NOMO-1 (cell line): ENCODE measurements at regions not wholly inside any gene's neighbourhood (a gene's known extent, or its start where the extent isn't known, plus 50 kb on each side); places are given as distances from the start of the nearest gene placed in this dataset.
"Not testable (repeated sequence)": the region's sequence is repeated elsewhere in the genome, so short reads cannot be mapped to it uniquely, and the experiment has no call there.

ENCODE experiments used
- DNase-seq, 2 experiments: peaks; one replicate each; lab custom pipeline; 2025; ENCODE audit not compliant: unreplicated experiment in 2 of 2; lab: John Stamatoyannopoulos, UW

DNA sequence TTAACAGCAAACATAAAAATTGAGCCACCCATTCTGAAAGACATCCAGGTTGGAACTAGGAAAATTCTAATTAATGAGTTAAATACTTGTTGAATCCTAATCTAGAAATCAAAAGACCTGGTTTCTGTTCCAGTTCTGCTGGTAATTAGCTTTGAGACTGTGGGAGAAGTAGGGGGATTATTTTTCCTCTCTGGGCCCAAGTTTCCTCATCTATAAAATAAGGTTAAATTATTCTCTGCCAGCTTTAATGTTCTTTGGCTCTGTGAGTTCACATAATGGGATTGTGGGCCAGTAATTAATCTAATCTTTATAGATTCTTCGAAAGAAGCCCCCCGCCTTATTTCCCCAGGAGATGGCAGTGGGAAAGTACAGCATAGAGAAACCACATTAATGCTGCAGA, 104.6 kb downstream of the ENC1 start:
- DNase-seq, result no peak

DNA sequence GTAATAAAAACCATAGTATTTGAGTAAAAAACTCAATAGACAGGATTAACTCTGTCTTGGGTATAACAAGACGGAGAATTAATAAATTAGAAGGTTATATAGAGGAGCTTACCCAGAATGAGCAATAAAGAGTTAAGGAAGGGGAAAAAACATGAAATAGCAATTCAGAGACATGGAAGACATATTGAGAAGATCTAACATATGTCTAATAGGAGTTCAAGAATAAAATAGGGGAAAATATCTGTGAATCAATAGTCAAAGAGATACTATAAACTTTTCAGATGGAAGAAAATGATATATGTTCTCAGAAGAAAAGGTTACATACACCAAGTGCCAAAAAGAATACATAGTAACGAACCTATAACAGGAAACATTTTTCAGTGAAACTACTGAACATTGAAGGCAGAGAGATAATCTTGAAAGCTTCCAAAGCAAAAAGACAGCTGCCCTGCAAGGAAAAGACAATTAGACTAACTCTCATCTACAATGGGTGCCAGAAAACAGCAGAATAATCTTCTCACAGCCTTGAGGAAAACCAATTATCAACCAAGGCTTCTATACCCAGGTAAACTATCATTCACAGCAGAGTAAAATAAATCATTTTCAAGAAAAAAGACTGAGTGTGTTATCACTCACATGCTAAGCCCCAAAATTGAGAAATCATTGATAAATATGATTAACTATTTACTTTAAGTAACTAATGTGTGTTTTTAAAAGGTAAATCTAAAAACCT, 106.0 kb downstream of the ENC1 start:
- DNase-seq, result no peak

DNA sequence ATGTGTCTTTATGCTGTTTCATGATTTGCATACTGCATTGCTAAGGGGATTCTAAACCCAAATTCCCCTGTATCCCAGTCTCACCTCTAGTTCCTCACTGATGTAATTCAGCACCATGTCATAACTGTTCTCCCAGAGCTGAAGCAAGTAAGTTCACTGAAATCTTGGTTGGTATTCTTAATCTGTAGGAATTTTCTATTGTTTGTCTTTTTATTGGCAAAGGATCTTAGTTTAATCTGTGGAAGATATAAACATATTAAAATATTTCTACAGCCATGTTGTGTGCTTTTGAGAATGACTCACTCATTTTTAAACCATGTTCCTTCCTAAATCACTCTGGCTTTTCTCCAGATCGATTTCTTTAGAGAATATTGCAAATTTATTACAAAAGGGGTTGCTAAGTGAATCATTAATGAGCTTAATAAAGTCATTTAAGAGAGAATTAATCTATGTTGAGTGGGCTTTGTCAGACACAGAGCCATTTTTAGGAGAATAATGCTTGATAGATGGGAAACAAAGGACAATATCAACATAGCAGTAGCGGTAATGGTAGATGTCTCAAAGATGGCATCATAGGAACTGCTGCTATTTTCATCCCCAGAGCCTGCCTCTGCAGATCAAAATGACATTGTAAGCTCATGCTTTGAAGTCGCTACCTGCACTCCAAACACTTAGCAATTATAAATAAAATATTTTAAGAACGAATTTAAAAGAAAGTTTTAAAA, 110.0 kb downstream of the ENC1 start:
- no peak for DNase-seq

DNA sequence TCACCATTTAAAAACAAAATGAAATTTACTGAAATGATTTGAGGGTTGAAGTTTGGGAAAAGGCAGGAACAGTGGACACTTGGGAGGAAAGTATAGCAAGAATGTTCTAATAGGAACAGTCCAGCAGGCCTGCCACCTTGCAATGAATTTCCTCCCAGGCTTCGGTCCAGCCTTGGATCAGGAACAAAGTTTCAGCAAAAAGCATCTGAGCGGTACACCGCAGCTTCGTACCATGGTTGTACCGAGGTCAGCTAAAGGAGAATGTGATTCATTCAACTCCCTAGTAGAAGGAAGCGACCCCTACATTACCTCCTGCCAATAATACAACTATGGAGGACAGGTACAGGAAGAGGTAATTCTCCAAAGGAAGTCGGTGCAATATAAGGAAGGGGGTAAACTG, 111.4 kb downstream of the ENC1 start:
- no peak for DNase-seq

DNA sequence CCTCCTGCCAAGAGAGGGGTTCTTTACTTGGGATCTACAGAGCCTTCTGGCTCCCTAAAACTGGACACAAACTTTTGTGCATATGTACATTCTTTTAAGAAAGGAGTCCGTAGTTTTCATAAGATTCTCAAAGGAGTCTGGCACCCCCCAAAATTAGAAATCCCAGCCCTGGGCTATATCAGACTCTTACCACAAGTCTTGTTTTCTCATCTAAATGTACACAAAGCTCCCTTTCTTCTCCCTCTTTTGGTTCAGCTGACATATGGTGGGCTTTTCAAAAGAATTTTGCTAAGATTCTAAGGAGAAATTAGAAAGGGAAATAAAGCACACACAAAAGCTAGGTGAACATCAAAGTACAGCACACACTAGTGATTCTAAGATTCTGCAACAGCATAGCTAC, 114.4 kb downstream of the ENC1 start:
- DNase-seq, result no peak

DNA sequence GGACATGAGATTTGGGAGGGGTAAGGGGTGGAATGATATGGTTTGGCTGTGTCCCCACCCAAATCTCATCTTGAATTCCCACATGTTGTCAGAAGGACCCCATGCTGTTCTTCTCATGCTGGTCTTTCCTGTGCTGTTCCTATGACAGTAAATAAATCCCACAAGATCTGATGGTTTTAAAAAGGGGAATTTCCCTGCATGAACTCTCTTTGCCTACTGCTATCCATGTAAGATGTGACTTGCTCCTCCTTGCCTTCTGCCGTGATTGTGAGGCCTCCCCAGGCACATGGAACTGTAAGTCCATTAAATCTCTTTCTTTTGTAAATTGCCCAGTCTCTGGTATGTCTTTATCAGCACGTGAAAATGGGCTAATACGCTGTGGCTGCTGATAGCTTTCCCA, 115.8 kb downstream of the ENC1 start:
- not testable (repeated sequence) for DNase-seq

DNA sequence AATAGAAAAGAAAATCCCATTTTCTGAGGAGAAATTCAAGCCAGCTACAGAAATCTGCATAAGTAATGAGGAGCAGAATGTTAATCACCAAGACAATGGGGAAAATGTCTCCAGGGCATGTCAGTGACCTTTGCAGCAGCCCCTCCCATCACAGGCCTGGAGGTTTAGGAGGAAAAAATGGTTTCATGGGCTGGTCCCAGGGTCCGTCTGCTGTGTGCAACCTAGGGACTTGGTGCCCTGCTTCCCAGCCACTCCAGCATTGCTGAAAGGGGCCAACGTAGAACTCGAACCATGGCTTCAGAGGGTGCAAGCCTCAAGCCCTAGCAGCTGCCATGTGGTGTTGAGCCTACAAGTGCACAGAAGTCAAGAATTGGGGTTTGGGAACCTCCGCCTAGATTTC, 116.8 kb downstream of the ENC1 start:
- DNase-seq, result not testable (repeated sequence)

DNA sequence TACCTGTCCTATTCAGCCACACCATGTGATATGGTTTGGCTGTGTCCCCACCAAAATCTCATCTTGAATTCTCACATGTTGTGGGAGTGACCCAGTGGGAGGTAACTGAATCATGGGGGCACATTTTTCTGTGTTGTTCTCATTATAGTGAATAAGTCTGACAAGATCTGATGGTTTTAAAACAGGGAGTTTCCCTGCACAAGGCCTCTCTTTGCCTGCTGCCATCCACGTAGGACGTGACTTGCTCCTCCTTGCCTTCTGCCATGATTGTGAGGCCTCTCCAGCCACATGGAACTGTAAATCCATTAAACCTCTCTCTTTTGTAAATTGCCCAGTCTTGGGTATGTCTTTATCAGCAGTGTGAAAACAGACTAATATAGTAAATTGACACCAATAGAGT, 117.7 kb downstream of the ENC1 start:
- DNase-seq, result not testable (repeated sequence)

DNA sequence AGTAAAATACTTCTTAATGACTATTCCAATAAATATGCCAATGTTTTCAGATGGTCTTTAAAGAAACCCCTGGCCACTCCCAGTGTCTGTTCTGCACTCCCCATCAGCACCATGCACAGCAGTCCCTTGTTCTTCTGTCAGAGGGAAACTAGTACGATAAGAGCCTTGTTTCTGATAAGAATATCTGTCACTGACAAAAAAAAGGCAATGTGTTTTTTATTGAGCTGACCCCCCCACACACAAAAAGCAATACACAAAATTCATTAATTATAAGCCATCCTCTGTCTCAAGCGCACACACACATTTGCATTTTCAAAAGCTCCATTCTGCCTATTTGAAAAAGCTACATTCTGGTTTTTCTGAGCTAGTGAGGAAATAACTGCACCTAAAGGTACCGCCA, 119.1 kb downstream of the ENC1 start:
- no peak for DNase-seq

DNA sequence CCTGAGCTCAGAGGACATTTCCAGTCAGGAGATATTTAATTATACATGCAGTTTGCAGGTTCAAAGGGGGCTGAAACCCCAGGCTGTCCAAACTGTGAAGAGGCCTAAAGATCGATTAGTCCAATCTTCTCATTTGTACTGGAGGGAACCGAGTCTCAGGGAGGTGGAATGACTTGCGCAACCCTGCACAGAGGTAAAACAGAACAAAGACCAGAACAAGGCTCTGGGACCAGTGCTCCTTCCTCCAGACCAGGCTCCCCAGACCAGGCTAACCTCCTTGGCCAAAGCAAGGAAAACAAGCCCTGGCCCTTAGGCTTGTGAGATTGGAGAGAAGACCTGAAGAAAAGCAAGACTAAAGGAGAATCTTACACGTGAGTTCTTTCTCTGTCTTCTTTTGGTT, 120.8 kb downstream of the ENC1 start:
- DNase-seq, result no peak

DNA sequence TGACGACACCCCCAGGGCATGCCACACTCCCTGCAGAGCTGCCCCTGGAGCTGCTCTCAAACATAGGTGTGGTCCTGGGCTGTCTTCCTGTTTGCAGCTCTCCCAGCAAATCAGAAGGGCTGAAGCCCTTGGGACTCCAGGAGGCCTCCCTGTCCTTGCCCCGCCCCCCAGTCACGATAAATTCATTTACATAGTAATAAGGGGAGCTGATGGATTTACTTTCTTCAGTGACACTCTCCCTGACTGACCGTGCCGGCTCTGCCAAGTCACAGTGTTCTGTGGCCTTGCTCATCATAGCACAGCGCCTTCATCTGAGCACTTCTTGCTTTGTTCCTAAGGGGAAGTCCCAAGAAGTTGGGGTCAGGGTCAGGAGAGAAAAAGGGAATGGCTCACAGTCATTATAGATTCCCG, 121.4 kb downstream of the ENC1 start:
- no peak for DNase-seq

DNA sequence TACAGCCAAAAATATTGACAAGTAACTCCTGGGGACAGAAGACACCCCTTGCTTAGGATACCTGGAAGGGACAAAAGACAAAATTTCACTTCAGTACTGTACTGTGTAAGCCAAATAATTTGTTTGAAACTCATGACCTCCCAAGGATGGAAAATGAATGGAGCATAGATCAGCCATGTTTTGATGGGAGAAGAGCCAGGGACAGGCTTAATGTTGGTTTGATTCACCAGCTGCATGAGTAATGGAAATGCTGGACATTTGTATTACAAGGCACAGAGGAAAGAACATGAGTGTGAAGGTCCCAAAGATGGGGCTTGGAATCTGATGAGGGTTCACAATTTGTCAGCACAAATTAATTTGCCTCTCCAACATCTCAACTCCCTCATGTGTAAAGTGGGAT, 122.8 kb downstream of the ENC1 start:
- no peak for DNase-seq

DNA sequence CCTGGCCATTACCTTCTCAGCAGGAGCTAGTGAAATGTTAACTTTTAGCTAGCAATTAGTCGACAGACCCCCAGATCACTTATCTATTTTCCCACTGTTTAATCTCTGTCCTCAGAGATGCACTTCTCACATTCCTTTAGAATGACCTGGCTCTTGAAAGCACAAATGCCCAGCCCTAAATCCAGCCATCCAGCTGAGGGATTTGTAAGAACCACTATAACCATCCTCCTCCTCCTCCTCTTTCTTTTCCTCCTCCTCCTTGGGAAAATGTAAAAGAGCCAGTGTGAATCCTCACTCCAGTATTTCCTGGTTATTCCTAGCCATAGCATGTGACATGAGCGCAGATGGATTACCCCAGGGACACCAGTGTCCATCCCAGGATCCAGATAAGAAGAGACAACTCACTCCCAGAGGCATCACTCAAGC, 124.3 kb downstream of the ENC1 start:
- no peak for DNase-seq

DNA sequence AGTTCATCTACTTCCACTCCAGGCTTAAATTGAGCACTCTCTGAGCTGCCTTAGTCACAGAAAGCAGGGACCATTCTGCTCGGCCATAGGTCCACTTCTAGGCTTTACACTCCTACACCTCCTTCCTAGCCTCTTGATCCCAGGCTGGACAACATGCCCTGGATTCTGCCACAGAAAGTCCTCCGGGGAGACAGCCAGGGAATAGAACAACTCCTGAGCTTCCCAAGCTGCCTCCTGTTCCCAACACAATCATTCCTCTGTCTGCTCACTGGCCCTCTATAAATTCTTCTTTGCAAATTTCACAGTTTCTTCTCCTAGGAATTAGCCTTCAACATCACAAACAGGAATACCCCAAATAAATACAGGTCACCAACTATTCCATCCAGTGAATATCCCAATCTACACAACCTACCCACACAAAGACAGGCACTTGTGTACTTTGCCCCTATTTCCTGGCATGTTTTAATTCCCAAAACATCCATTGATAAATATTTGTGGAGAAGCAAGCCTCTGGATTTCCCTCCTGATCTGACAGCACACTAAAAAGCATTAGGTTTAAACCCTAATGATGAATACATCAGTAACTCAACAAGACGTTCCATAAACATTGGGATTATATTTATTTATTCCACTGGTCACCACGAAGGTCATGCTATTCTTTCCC, 125.5 kb downstream of the ENC1 start:
- no peak for DNase-seq

DNA sequence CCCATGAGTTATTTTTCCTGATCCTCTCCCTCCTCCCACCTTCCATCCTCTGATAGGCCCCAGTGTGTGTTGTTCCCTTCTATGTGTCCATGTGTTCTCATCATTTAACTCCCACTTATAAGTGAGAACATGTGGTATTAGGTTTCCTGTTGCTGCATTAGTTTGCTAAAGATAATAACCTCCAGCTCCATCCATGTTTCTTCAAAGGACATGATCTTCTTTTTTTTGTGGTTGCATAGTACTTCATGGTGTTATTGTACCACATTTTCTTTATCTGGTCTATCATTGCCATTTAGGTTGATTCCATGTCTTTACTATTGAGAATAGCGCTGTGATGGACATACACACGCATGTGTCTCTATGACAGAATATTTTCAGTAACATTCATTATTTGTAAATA, 128.8 kb downstream of the ENC1 start:
- not testable (repeated sequence) for DNase-seq

DNA sequence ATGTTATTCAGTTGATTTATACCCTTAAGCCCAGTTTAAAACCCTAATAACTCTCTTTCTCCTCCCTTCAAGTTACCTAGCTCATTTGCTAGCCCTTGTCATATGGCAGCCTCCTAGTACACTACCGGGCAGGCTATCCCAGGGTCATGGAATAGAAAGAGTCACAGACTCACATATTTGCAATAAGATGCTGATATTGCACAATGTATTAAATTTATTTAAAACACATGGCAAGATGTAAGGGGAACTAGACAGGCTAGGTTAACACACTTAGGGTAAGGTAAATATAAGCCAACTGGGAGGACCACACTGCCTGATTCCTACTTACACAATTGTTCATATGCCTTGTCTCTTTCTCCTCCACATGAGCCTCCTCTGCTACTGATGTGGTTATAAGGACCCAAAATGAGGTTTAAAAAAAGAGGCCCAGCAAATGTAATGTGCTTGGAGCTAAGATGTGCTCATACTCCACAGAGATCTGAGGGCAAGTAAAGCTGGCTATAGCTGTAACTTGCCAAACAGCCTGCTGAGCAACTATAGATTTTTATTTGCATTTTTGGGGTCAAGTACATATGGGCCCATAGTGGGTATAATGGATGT, 130.0 kb downstream of the ENC1 start:
- no peak for DNase-seq

DNA sequence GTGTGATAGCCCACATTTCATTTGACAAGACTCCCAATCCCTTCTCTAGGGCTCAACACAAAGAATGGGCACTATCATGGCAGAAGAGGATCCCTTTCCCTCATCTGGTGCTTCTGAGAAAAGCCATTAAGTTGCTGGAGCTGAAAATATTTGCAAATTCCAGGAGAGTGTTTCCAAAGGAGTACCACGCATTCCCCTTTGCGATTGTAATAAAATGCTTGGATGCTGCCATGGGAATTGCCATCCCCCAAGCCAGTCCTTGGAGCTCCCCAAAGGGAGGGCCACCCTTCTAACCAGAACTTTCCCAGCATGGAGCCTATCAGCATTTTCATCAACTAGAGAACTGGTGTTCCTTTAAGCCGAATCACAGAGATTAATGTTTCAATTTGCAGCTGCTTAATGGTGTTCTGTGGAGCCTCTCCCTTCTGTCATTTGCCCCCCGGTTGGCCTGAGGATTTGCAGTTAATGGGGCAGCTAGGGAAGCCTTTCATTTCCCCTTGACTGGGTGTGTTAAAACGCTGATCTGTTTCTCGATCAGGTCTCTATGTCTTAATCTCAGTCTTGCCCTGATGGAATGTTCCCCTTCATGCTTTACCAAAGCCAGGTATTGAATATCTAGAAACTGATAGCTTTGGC, 133.0 kb downstream of the ENC1 start:
- no peak for DNase-seq

DNA sequence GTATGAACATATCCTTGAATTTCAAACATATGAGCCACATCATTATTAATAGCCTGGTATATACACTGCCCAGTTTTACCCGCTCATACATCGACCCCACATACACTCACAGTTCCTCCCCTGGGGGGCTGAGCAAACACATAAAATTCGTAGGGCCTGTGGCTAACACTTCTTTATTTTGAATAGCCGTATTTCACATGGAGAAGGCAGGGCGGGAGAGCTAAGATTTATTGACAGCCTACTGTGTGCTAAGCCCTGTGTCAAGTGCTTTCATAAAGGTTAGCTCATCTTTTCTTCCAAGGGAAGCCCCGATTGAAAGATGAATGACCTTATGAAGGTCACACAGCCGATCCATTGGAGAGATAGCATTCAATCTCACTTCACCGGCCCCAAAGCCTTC, 134.4 kb downstream of the ENC1 start:
- DNase-seq, result no peak

DNA sequence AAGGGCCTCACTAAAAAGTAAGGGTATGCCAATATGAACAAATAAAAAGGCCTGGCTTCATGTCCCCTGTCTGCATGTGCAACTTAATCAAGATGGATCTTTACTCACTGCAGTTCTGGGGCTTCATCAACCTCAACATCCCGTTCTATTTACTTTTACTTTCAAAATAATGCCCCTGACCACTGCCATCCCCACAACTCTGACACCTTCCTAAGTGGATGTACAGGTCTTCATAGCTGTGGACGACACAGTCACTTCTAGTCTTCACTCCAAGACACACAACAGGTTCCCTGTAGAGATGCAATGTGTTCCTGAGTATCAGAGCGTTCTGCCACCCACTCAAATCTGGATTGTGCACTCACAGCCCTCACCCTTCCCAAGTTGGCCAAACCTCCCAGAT, 136.1 kb downstream of the ENC1 start:
- no peak for DNase-seq

DNA sequence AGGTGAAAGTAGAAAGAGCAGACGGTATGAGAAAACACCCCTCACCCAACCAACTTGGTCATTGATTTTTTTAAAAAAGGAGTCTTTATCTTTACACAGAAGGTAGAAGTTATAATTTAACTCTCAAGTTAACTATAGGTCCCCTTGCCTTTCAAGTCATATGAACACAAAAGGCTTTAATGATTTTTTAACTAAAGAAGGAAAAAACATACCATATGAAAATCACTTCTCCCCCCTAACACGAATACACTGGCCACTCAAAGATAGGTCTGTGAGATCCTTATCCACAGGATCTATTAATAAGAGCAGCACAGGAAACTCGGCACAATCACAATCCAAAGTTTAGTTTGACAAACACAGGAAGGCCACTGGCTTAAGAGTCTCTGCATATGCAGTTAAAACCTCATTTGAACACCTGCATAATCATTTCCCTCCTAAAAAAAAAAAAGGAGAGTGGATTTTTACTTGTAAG, 138.0 kb downstream of the ENC1 start:
- DNase-seq, result no peak
